Bronchial epithelial cell (primary cell): ENCODE measurements at regions not wholly inside any gene's neighbourhood (a gene's known extent, or its start where the extent isn't known, plus 50 kb on each side); places are given as distances from the start of the nearest gene placed in this dataset.

ENCODE experiments used
- DNase-seq: peaks from one replicate; pipeline ENCODE4 v3.0.0-alpha.2; 2010; ENCODE audit warnings: low read depth
- FAIRE-seq: peaks from 2 replicates; lab custom pipeline; 2011; peaks lifted over from hg19 to GRCh38; lab: Jason Lieb, UNC
- H3K27me3 ChIP-seq: 2 replicates; pipeline ENCODE4 v1.5.1; 2011; ENCODE audit warnings: low read length; ENCODE audit not compliant: control insufficient read depth, insufficient read depth
- H3K36me3 ChIP-seq: 2 replicates; pipeline ENCODE4 v1.5.1; 2011; ENCODE audit warnings: low read length; ENCODE audit not compliant: control insufficient read depth, insufficient read depth
- H3K4me3 ChIP-seq: 2 replicates; pipeline ENCODE4 v1.5.1; 2011; ENCODE audit warnings: mild to moderate bottlenecking, low read depth, low read length, control low read depth
- CTCF ChIP-seq: IDR thresholded peaks from 2 replicates; pipeline ENCODE4 v1.5.1; 2011; ENCODE audit warnings: mild to moderate bottlenecking, moderate library complexity, low read length, control low read depth, inconsistent platforms; ENCODE audit not compliant: insufficient read depth, severe bottlenecking

- Histone ChIP-seq H3K4me3 (no peak overlapping the region), H3K36me3 (no peaks in the 10 kb centered on the region), H3K27me3 (no peaks in the 10 kb centered on the region)
Observed at GRCh38 chr16:17026600-17027242, 444.0 kb downstream of the XYLT1 start.

GRCh38 chr16:17027488-17028129 lies 443.2 kb downstream of the XYLT1 start:
- Histone ChIP-seq H3K4me3 (no peak overlapping the region), H3K36me3 (no peaks in the 10 kb centered on the region), H3K27me3 (no peaks in the 10 kb centered on the region)
- no peak for DNase-seq
- no peak for FAIRE-seq
- no peak for TF ChIP-seq CTCF

More at GRCh38 chr16:17026600-17027242, 444.0 kb downstream of the XYLT1 start:
- FAIRE-seq (no peak), DNase-seq (no peak)
- TF ChIP-seq CTCF, result no peak

- H3K36me3 ChIP-seq, result no peaks in the 10 kb centered on the region
- TF ChIP-seq CTCF, result no peak
- H3K27me3 ChIP-seq, result no peaks in the 10 kb centered on the region
- DNase-seq, result no peak
- FAIRE-seq, result no peak
- H3K4me3 ChIP-seq, result no peak overlapping the region
Observed at GRCh38 chr16:17029602-17030350, 441.0 kb downstream of the XYLT1 start.

GRCh38 chr16:17031484-17032268 lies 439.1 kb downstream of the XYLT1 start:
- Histone ChIP-seq H3K36me3 (no peaks in the 10 kb centered on the region), H3K27me3 (no peaks in the 10 kb centered on the region), H3K4me3 (no peak overlapping the region)
- no peak for FAIRE-seq
- DNase-seq, result no peak
- TF ChIP-seq CTCF, result no peak

GRCh38 chr16:17032332-17032731 lies 438.4 kb downstream of the XYLT1 start:
- Histone ChIP-seq H3K4me3 (no peak overlapping the region), H3K27me3 (no peaks in the 10 kb centered on the region), H3K36me3 (no peaks in the 10 kb centered on the region)
- no peak for TF ChIP-seq CTCF
- FAIRE-seq (no peak), DNase-seq (no peak)
